ENCODE measurements at regions not wholly inside any gene's neighbourhood (a gene's known extent, or its start where the extent isn't known, plus 50 kb on each side); places are given as distances from the start of the nearest gene placed in this dataset.

DNA sequence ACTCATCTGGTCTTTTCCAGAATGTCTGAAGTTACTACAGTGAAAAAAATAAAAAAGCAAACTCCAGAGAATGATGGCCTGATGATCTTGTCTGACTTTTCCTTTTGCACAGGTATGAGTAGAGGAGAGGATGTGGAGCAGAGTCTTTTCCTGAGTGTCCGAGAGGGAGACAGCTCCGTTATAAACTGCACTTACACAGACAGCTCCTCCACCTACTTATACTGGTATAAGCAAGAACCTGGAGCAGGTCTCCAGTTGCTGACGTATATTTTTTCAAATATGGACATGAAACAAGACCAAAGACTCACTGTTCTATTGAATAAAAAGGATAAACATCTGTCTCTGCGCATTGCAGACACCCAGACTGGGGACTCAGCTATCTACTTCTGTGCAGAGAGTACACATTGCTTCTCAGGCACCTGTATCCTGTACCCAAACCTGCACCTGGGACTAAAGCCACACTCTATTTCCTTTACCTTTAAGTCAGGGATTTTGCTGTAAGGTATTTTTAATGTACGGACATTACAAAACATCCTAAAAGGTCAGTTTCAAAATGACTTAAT is 75.8 kb upstream of the OR4E1 start:
- Histone ChIP-seq H3K4me3 (replicated peaks; ENCODE audit: insufficient read depth, low read length) (no peak overlapping the region), H3K27ac (replicated peaks) (no peak overlapping the region), H3K27me3 (ENCODE audit: insufficient read depth, poor library complexity, severe bottlenecking) (peaks cover 2% of the 10 kb centered on the region)
- DNase-seq (ENCODE audit: low read depth in 1 of 2, low spot score in 1 of 2) = no peak
- TF ChIP-seq SPI1 (IDR thresholded peaks at IDR 0.05; ENCODE audit: borderline replicate concordance, low read depth) (no peak), POLR2AphosphoS5 (IDR thresholded peaks at IDR 0.05; ENCODE audit: low read depth) (no peak), GABPA (IDR thresholded peaks at IDR 0.05; ENCODE audit: low read depth) (no peak)
- TF ChIP-seq, protein P1, sequence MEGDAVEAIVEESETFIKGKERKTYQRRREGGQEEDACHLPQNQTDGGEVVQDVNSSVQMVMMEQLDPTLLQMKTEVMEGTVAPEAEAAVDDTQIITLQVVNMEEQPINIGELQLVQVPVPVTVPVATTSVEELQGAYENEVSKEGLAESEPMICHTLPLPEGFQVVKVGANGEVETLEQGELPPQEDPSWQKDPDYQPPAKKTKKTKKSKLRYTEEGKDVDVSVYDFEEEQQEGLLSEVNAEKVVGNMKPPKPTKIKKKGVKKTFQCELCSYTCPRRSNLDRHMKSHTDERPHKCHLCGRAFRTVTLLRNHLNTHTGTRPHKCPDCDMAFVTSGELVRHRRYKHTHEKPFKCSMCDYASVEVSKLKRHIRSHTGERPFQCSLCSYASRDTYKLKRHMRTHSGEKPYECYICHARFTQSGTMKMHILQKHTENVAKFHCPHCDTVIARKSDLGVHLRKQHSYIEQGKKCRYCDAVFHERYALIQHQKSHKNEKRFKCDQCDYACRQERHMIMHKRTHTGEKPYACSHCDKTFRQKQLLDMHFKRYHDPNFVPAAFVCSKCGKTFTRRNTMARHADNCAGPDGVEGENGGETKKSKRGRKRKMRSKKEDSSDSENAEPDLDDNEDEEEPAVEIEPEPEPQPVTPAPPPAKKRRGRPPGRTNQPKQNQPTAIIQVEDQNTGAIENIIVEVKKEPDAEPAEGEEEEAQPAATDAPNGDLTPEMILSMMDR (IDR thresholded peaks at IDR 0.05; ENCODE audit: insufficient read depth, low read length) = no peak
- TF ChIP-seq, protein P2, sequence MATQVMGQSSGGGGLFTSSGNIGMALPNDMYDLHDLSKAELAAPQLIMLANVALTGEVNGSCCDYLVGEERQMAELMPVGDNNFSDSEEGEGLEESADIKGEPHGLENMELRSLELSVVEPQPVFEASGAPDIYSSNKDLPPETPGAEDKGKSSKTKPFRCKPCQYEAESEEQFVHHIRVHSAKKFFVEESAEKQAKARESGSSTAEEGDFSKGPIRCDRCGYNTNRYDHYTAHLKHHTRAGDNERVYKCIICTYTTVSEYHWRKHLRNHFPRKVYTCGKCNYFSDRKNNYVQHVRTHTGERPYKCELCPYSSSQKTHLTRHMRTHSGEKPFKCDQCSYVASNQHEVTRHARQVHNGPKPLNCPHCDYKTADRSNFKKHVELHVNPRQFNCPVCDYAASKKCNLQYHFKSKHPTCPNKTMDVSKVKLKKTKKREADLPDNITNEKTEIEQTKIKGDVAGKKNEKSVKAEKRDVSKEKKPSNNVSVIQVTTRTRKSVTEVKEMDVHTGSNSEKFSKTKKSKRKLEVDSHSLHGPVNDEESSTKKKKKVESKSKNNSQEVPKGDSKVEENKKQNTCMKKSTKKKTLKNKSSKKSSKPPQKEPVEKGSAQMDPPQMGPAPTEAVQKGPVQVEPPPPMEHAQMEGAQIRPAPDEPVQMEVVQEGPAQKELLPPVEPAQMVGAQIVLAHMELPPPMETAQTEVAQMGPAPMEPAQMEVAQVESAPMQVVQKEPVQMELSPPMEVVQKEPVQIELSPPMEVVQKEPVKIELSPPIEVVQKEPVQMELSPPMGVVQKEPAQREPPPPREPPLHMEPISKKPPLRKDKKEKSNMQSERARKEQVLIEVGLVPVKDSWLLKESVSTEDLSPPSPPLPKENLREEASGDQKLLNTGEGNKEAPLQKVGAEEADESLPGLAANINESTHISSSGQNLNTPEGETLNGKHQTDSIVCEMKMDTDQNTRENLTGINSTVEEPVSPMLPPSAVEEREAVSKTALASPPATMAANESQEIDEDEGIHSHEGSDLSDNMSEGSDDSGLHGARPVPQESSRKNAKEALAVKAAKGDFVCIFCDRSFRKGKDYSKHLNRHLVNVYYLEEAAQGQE (IDR thresholded peaks at IDR 0.05; ENCODE audit: insufficient replicate concordance, low read depth) = no peak

DNA sequence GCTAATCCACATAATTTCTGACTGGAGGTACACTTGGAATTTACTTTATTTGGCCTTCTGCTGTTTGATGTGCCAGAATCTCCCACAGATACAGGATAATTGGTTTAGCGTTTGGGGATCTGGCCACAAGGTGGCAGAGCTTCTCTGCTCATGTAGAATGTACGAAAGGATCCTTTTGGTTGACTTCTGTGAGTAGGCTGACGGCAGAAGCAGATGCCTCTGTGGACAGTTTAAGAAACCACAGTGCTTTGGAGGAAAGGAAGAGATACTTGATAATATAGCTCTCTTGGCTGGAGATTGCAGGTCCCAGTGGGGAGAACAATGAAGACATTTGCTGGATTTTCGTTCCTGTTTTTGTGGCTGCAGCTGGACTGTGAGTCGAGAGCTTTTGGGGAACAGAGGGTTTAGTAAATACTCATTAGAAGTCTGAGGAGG is 75.3 kb upstream of the OR4E1 start:
- H3K27me3 ChIP-seq (ENCODE audit: insufficient read depth, poor library complexity, severe bottlenecking) = peaks cover 2% of the 10 kb centered on the region
- no peak overlapping the region for H3K27ac ChIP-seq (replicated peaks)
- TF ChIP-seq SPI1 (IDR thresholded peaks at IDR 0.05; ENCODE audit: borderline replicate concordance, low read depth) (no peak; the same call in 1 of the 2 replicates), GABPA (IDR thresholded peaks at IDR 0.05; ENCODE audit: low read depth) (no peak), POLR2AphosphoS5 (IDR thresholded peaks at IDR 0.05; ENCODE audit: low read depth) (no peak)
- TF ChIP-seq, protein P1 (IDR thresholded peaks at IDR 0.05; ENCODE audit: insufficient read depth, low read length) = no peak
- TF ChIP-seq, protein P2 (IDR thresholded peaks at IDR 0.05; ENCODE audit: insufficient replicate concordance, low read depth) = no peak
- no peak overlapping the region for H3K4me3 ChIP-seq (replicated peaks; ENCODE audit: insufficient read depth, low read length)
- DNase-seq (ENCODE audit: low read depth in 1 of 2, low spot score in 1 of 2) = peak in 1 of 2 experiments; percentile 57

DNA sequence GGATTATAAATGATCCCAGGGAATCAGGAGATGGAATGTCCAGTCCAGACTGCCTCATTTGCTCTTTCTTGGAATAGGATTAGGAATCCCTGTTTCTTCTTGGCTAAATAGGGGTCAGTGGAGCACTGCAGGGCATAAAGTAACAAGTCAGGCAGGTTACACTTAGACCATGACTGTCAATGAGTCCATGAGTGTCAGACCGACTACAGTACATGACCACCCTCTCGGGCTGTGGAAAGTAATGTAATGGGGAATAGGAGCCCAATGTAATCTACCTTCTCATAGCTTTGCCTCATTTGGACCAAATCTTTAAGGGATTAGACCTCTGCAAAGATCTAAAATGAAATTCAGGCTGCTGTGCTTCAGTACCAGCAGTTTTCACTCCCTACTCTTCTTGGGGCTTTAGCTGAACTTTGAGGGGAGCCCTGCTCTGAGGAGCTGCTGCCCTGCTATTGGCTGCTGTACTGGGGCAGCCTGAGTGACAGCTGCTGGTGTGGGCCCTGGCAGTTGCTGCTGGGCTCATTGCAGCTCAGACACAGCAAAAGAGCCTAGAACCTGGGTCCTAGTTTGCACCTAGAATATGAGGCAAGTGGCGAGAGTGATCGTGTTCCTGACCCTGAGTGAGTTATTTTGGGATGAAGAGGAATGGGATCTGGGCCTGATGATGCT is 62.2 kb upstream of the OR4E1 start:
- no peak for DNase-seq (ENCODE audit: low read depth in 1 of 2, low spot score in 1 of 2)
- H3K27me3 ChIP-seq (ENCODE audit: insufficient read depth, poor library complexity, severe bottlenecking) = peaks cover 9% of the 10 kb centered on the region
- no peak overlapping the region for H3K27ac ChIP-seq (replicated peaks)
- TF ChIP-seq GABPA (IDR thresholded peaks at IDR 0.05; ENCODE audit: low read depth) (no peak), POLR2AphosphoS5 (IDR thresholded peaks at IDR 0.05; ENCODE audit: low read depth) (no peak), SPI1 (IDR thresholded peaks at IDR 0.05; ENCODE audit: borderline replicate concordance, low read depth) (no peak)
- TF ChIP-seq, protein P1 (IDR thresholded peaks at IDR 0.05; ENCODE audit: insufficient read depth, low read length) = no peak
- TF ChIP-seq, protein P2 (IDR thresholded peaks at IDR 0.05; ENCODE audit: insufficient replicate concordance, low read depth) = no peak
- H3K4me3 ChIP-seq (replicated peaks; ENCODE audit: insufficient read depth, low read length) = no peak overlapping the region
